ENCODE measurements at regions not wholly inside any gene's neighbourhood (a gene's known extent, or its start where the extent isn't known, plus 50 kb on each side); places are given as distances from the start of the nearest gene placed in this dataset.

- TF ChIP-seq CTCF (IDR thresholded peaks at IDR 0.05): no peak
- DNase-seq (ENCODE audit: low spot score) (no peak), ATAC-seq (ENCODE audit: low FRiP score) (no peak)
Measured at GRCh38 chr1:187617776-187618175, 789.0 kb downstream of the PLA2G4A start.

GRCh38 chr1:187619175-187619574 is 790.4 kb downstream of the PLA2G4A start:
- TF ChIP-seq CTCF (IDR thresholded peaks at IDR 0.05): no peak
- ATAC-seq (ENCODE audit: low FRiP score): no peak
- DNase-seq (ENCODE audit: low spot score): no peak

GRCh38 chr1:187621951-187622350 is 793.2 kb downstream of the PLA2G4A start:
- no peak for DNase-seq (ENCODE audit: low spot score)
- ATAC-seq (ENCODE audit: low FRiP score): no peak
- TF ChIP-seq CTCF (IDR thresholded peaks at IDR 0.05): no peak

- ATAC-seq (ENCODE audit: low FRiP score) (no peak), DNase-seq (ENCODE audit: low spot score) (no peak)
- no peak for TF ChIP-seq CTCF (IDR thresholded peaks at IDR 0.05)
Measured at GRCh38 chr1:187622545-187622944, 793.8 kb downstream of the PLA2G4A start.

- DNase-seq (ENCODE audit: low spot score) (no peak), ATAC-seq (ENCODE audit: low FRiP score) (no peak)
- no peak for TF ChIP-seq CTCF (IDR thresholded peaks at IDR 0.05)
Measured at GRCh38 chr1:187624812-187625545, 796.2 kb downstream of the PLA2G4A start.

- ATAC-seq (ENCODE audit: low FRiP score) (no peak), DNase-seq (ENCODE audit: low spot score) (no peak)
- no peak for TF ChIP-seq CTCF (IDR thresholded peaks at IDR 0.05)
Measured at GRCh38 chr1:187626056-187626455, 797.3 kb downstream of the PLA2G4A start.

- DNase-seq (ENCODE audit: low spot score) (no peak), ATAC-seq (ENCODE audit: low FRiP score) (no peak)
- TF ChIP-seq CTCF (IDR thresholded peaks at IDR 0.05): no peak
Measured at GRCh38 chr1:187627516-187627915, 798.8 kb downstream of the PLA2G4A start.

Measured in omental fat pad (tissue), 3 donors.